ENCODE measurements at regions not wholly inside any gene's neighbourhood (a gene's known extent, or its start where the extent isn't known, plus 50 kb on each side); places are given as distances from the start of the nearest gene placed in this dataset.

GRCh38 chr11:69385144-69385820, 91.3 kb downstream of the MYEOV start:
- DNase-seq (ENCODE audit: low spot score) (no peak), ATAC-seq (ENCODE audit: low FRiP score) (no peak)
- no peak for TF ChIP-seq CTCF (IDR thresholded peaks at IDR 0.05)

DNA sequence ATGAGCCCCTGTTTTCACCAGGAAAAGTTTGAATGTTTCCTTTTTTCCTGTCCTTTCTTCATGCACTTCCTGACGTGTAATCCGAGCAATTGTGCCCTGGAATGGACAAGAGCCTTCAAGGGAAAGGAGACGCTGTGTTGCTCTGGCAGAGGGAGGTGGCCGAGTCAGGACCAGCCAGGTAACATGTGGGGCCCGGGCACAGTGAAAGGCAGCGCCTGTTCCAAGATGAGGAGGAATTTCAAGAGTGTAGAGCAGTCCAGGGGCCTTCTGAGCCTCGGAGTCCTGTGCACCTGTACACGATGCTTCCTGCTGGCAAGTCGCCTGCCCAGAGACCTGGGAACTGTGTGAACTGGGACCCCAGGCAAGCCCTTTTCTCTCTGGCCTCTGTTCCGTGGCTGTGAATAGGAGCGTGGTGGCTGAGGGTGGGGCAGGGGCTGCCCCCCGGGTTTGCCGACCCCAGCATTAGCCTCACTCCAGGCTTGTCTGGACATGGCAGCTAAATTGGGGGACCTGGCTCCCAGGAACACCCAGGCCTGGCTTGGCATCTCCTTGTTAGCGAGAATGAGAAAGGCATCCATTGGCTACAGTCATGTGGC, 92.0 kb downstream of the MYEOV start:
- TF ChIP-seq CTCF (IDR thresholded peaks at IDR 0.05): no peak
- no peak for DNase-seq (ENCODE audit: low spot score)
- no peak for ATAC-seq (ENCODE audit: low FRiP score)

DNA sequence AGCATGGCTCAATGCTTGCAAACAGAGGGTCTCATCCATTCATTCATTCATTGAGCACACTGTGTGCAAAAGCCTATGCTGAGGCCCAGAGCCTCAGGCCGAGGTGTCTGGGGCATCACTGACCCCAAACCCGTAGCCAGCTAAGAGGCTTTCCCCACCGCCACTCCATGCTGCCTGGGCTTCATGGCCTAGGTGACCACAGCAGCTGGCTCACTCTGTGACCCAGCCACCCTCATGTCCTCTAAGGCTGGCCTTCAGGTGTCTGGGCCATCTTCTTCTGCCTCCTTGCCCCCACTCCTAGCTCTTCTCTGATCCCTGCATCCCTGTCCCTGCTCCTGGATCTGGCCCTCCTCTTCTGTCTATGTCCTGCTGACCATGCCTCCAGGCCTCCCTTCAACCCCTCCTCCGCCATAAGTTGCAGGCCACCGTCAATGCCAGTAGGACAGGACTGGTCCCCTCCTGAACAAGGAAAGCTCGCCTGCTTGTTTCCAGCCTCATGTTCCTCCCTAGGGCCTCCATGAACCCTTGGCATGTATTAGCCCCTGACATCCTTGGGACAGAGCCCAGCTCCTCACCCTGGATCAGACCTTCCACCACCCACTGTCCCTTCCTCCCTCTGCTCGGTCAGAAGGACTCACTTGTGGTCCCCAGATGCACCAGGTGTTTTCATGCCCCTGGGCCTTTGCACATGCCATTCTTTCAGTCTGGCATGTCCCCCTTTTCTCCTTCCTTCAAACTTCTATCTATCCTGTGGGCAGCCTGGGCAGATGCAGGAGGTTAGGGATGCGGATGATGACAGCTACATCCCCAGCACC, 92.8 kb downstream of the MYEOV start:
- no peak for TF ChIP-seq CTCF (IDR thresholded peaks at IDR 0.05)
- ATAC-seq (ENCODE audit: low FRiP score): no peak

DNA sequence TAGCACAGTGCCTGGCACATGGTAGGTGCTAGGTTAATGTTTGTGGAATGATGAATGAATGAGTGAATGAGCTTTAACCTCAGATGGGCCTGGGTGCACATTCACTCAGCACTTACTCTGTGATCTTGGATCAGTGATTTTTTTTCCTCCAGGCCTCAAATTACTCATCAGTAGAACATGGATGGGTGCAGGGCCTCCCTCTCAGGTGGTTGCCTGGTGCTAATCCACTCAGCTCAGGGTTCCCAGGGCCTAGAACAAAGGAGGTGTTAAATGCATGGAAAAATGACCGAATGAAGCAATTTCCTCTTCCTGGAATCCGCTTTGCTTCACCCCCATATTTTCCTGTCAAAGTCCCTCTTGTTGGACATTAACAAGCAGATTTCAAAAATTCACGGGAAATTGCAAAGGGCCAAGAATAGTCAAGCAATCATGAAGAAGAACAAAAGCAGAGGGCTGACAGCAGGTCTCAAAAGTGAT, 93.5 kb downstream of the MYEOV start:
- DNase-seq (ENCODE audit: low spot score) (no peak), ATAC-seq (ENCODE audit: low FRiP score) (no peak)
- no peak for TF ChIP-seq CTCF (IDR thresholded peaks at IDR 0.05)

More for the DNA sequence above, 92.8 kb downstream of the MYEOV start:
- no peak for DNase-seq (ENCODE audit: low spot score)

DNA sequence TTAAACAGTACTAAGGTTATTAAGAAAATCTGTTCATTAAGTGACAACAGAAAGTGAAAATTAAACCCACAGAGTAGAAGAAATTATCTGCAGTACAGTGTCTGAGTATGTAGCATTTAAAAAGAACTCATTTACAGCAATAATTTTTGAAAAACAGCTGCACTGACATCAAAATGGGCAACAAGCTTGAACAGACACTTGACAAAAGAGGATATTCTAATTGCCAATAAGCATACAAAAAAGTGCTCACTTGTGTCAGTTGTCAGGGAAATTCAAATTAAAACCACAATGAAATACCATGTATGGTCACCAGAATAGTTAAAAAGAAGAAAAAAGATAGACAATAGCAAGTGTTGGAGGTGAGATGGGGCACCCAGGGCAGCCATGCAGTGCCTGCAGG, 93.3 kb upstream of the LINC01488 start:
- ATAC-seq (ENCODE audit: low FRiP score): no peak
- no peak for DNase-seq (ENCODE audit: low spot score)
- no peak for TF ChIP-seq CTCF (IDR thresholded peaks at IDR 0.05)

DNA sequence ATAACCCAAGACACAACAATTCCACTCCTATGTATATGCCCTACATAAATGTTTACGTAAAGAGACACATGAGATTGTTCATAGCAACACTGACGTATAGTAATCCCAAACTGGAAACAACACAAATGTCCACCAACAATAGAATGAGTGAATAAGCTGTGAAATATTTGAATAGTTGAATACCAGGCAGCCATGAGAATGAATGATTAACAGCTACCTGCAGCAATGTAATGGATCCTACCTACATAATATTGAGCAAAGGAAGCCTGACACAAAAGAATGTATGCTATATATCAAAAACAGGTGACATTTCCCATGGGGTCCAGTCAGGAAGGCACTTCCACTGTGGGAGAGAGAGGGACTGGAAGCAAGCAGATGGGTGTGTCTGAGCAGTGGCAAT, 92.8 kb upstream of the LINC01488 start:
- no peak for DNase-seq (ENCODE audit: low spot score)
- no peak for TF ChIP-seq CTCF (IDR thresholded peaks at IDR 0.05)
- ATAC-seq (ENCODE audit: low FRiP score): no peak
